Vagina (tissue), 2 donors: ENCODE measurements at regions not wholly inside any gene's neighbourhood (a gene's known extent, or its start where the extent isn't known, plus 50 kb on each side); places are given as distances from the start of the nearest gene placed in this dataset.

Experiments used
- CTCF ChIP-seq, 3 experiments: fragments of 450-650 bp in 2 of 3; fragments of 200-600 bp in 1 of 3; sonication (generic) in 1 of 3; IDR thresholded peaks; one replicate each; pipeline ENCODE4 v1.5.1; 2017 to 2019; ENCODE audit warnings: antibody characterized with exemption in 3 of 3, mild to moderate bottlenecking in 2 of 3, moderate library complexity in 2 of 3
- POLR2A ChIP-seq, 2 donors: fragments of 450-650 bp; IDR thresholded peaks; one replicate each; pipeline ENCODE4 v1.6.1; 2017; ENCODE audit warnings: antibody characterized with exemption in 2 of 2, mild to moderate bottlenecking in 2 of 2, moderate library complexity in 2 of 2

GRCh38 chr4:29304595-29304994, 1415.6 kb upstream of the PCDH7 start:
- no peak for TF ChIP-seq CTCF (IDR thresholded peaks at IDR 0.05)
- no peak for TF ChIP-seq POLR2A (IDR thresholded peaks at IDR 0.05)
